SK-N-SH treated with all-trans-retinoic acid at 6 μM for 48 hours (cell line): ENCODE measurements at regions not wholly inside any gene's neighbourhood (a gene's known extent, or its start where the extent isn't known, plus 50 kb on each side); places are given as distances from the start of the nearest gene placed in this dataset.

Experiments used
- ARNTL ChIP-seq: fragments of 450-650 bp; formaldehyde crosslinking; IDR thresholded peaks from 2 replicates; pipeline ENCODE4 v1.5.0; 2020; ENCODE audit warnings: low read depth, mild to moderate bottlenecking, moderate library complexity, borderline replicate concordance
- ISL1 ChIP-seq: fragments of 250-450 bp; sonication (Bioruptor Pico); IDR thresholded peaks from 2 replicates; pipeline ENCODE4 v2.1.2; 2022; ENCODE audit warnings: mild to moderate bottlenecking, moderate library complexity
- RARB ChIP-seq: fragments of 250-450 bp; sonication (Bioruptor Pico); IDR thresholded peaks from 2 replicates; pipeline ENCODE4 v1.8.0; 2021; ENCODE audit warnings: mild to moderate bottlenecking, moderate library complexity
- ZFP3 ChIP-seq: fragments of 250-450 bp; sonication (Bioruptor Pico); IDR thresholded peaks from 2 replicates; pipeline ENCODE4 v1.5.0; 2020; ENCODE audit warnings: mild to moderate bottlenecking, moderate library complexity
- ZFP30 ChIP-seq: fragments of 450-650 bp; formaldehyde crosslinking; IDR thresholded peaks from 2 replicates; pipeline ENCODE4 v1.5.0; 2022; ENCODE audit warnings: mild to moderate bottlenecking, moderate library complexity
- ZNF70 ChIP-seq: fragments of 450-650 bp; formaldehyde crosslinking; IDR thresholded peaks from 2 replicates; pipeline ENCODE4 v1.5.0; 2020; ENCODE audit warnings: mild to moderate bottlenecking, moderate library complexity

GRCh38 chr13:23957981-23958380 is 60.7 kb upstream of the C1QTNF9B start:
- TF ChIP-seq ZNF70 (CRISPR knock-in tag) (no peak), ARNTL (no peak), ZFP3 (CRISPR knock-in tag) (no peak), RARB (CRISPR knock-in tag) (no peak), ZFP30 (CRISPR knock-in tag) (no peak), ISL1 (no peak)
